ENCODE measurements at regions not wholly inside any gene's neighbourhood (a gene's known extent, or its start where the extent isn't known, plus 50 kb on each side); places are given as distances from the start of the nearest gene placed in this dataset.

- no peak overlapping the region for H3K9ac ChIP-seq (replicated peaks; ENCODE audit: extremely low read depth, insufficient read depth, low read length)
- no peaks in the 10 kb centered on the region for H3K9me3 ChIP-seq (replicated peaks; ENCODE audit: control insufficient read depth, insufficient read depth, low read length)
- no peaks in the 10 kb centered on the region for H3K4me1 ChIP-seq (ENCODE audit: control insufficient read depth, extremely low read depth, insufficient read depth, low read length)
- no peaks in the 10 kb centered on the region for H3K27me3 ChIP-seq (ENCODE audit: control insufficient read depth in 2 of 2, insufficient read depth in 2 of 2, low read length in 2 of 2)
- FAIRE-seq: no peak
- no peak overlapping the region for H3K27ac ChIP-seq (ENCODE audit: insufficient read depth, low read depth, low read length)
- dilution Hi-C loops (cut with MboI; ENCODE audit: extremely low pct_ligation_motif_present, low sequenced_read_pairs) (no loop called here), intact Hi-C loops (cut with micrococcal nuclease) (no loop called here)
- no peaks in the 10 kb centered on the region for H3K9me1 ChIP-seq (replicated peaks; ENCODE audit: control insufficient read depth, extremely low read depth, insufficient read depth, low read length)
- no peak overlapping the region for H3K4me3 ChIP-seq (replicated peaks in 1 of 3; ENCODE audit: insufficient read depth in 1 of 3, low read depth in 1 of 3, low read length in 3 of 3)
- no peak for TF ChIP-seq POLR2AphosphoS5 (IDR thresholded peaks at IDR 0.05; ENCODE audit: insufficient read depth, low read depth, low read length)
- TF ChIP-seq, protein P1, sequence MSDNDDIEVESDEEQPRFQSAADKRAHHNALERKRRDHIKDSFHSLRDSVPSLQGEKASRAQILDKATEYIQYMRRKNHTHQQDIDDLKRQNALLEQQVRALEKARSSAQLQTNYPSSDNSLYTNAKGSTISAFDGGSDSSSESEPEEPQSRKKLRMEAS (IDR thresholded peaks at IDR 0.05; ENCODE audit: insufficient read depth, insufficient read length): no peak
- TF ChIP-seq MYC (IDR thresholded peaks at IDR 0.05; ENCODE audit: low read depth, low read length): no peak
- no peak for TF ChIP-seq CTCF (IDR thresholded peaks at IDR 0.05; ENCODE audit: extremely low read depth in 1 of 2, insufficient read depth in 1 of 2, low read depth in 1 of 2, low read length in 2 of 2)
- no peak for TF ChIP-seq POLR2A (IDR thresholded peaks at IDR 0.05; ENCODE audit: low read depth, low read length)
- TF ChIP-seq GATA2 (IDR thresholded peaks at IDR 0.05; ENCODE audit: insufficient read depth, insufficient read length, low read depth, low read length): no peak
- TF ChIP-seq EZH2 (IDR thresholded peaks at IDR 0.05; ENCODE audit: borderline replicate concordance, low read depth, low read length, severe bottlenecking): no peak
- no peak for TF ChIP-seq JUN (IDR thresholded peaks at IDR 0.05; ENCODE audit: borderline replicate concordance, insufficient read depth, insufficient read length, low read depth)
- no peak for TF ChIP-seq FOS (IDR thresholded peaks at IDR 0.05; ENCODE audit: borderline replicate concordance, insufficient read depth, low read length)
- DNase-seq (ENCODE audit: low read depth, low spot score): no peak
- H4K20me1 ChIP-seq (replicated peaks; ENCODE audit: control insufficient read depth, extremely low read depth, insufficient read depth, low read length): no peaks in the 10 kb centered on the region
- ChIA-PET POLR2A (no interaction called here), CTCF (no interaction called here)
- BruUV-seq (replicated peaks): no TSS peak
- no peaks in the 10 kb centered on the region for H3K36me3 ChIP-seq (ENCODE audit: control insufficient read depth in 2 of 2, extremely low read depth in 1 of 2, insufficient read depth in 2 of 2, low read length in 2 of 2)
- no peak overlapping the region for H2AFZ ChIP-seq (ENCODE audit: low read depth, low read length)
- no peaks in the 10 kb centered on the region for H3K79me2 ChIP-seq (ENCODE audit: control insufficient read depth, insufficient read depth, low read length)
- H3K4me2 ChIP-seq (ENCODE audit: insufficient read depth, low read length): no peak overlapping the region
These were observed 1452.2 kb upstream of the ACO1 start for GRCh38 chr9:30932226-30932625.
